Glutamatergic neuron (in vitro differentiated cells): ENCODE measurements at regions not wholly inside any gene's neighbourhood (a gene's known extent, or its start where the extent isn't known, plus 50 kb on each side); places are given as distances from the start of the nearest gene placed in this dataset.

ENCODE experiments used
- DNase-seq: peaks from one replicate; pipeline ENCODE4 v3.0.0; 2022
- H3K27ac Mint-ChIP-seq: one replicate; pipeline ENCODE4 v1.8.0; 2020; ENCODE audit warnings: mild to moderate bottlenecking, mixed read lengths, inconsistent platforms; ENCODE audit not compliant: unreplicated experiment
- H3K27me3 Mint-ChIP-seq: one replicate; pipeline ENCODE4 v1.8.0; 2020; ENCODE audit warnings: mild to moderate bottlenecking, moderate library complexity, mixed read lengths, inconsistent platforms; ENCODE audit not compliant: unreplicated experiment
- H3K36me3 Mint-ChIP-seq: one replicate; pipeline ENCODE4 v1.8.0; 2020; ENCODE audit warnings: mild to moderate bottlenecking, mixed read lengths, inconsistent platforms; ENCODE audit not compliant: unreplicated experiment
- H3K4me1 Mint-ChIP-seq: one replicate; pipeline ENCODE4 v1.8.0; 2020; ENCODE audit warnings: mild to moderate bottlenecking, low read depth, mixed read lengths, inconsistent platforms; ENCODE audit not compliant: unreplicated experiment
- H3K4me3 Mint-ChIP-seq: one replicate; pipeline ENCODE4 v1.8.0; 2020; ENCODE audit warnings: mild to moderate bottlenecking, mixed read lengths, inconsistent platforms; ENCODE audit not compliant: unreplicated experiment
- H3K9me3 Mint-ChIP-seq: one replicate; pipeline ENCODE4 v1.8.0; 2020; ENCODE audit warnings: mild to moderate bottlenecking, moderate library complexity, mixed read lengths, inconsistent platforms; ENCODE audit not compliant: unreplicated experiment
- CTCF ChIP-seq: fragments of 200-600 bp; sonication (generic); IDR thresholded peaks from one replicate; pipeline ENCODE4 v1.5.0; 2021; ENCODE audit not compliant: partially characterized antibody, unreplicated experiment

- no peaks in the 10 kb centered on the region for H3K36me3 Mint-ChIP-seq
- no peak for TF ChIP-seq CTCF
- H3K4me1 Mint-ChIP-seq: no peaks in the 10 kb centered on the region
- no peak overlapping the region for H3K4me3 Mint-ChIP-seq
- H3K9me3 Mint-ChIP-seq: no peaks in the 10 kb centered on the region
- no peak overlapping the region for H3K27ac Mint-ChIP-seq
- no peaks in the 10 kb centered on the region for H3K27me3 Mint-ChIP-seq
- no peak for DNase-seq
These were observed 298.6 kb upstream of the TMTC1 start for GRCh38 chr12:30082381-30082780.

- Mint-ChIP-seq H3K27me3 (no peaks in the 10 kb centered on the region), H3K4me3 (no peak overlapping the region), H3K27ac (no peak overlapping the region), H3K4me1 (no peaks in the 10 kb centered on the region), H3K36me3 (no peaks in the 10 kb centered on the region), H3K9me3 (no peaks in the 10 kb centered on the region)
- DNase-seq: no peak
- no peak for TF ChIP-seq CTCF
These were observed 291.2 kb upstream of the TMTC1 start for GRCh38 chr12:30074916-30075315.

- Mint-ChIP-seq H3K4me3 (no peak overlapping the region), H3K36me3 (no peaks in the 10 kb centered on the region), H3K9me3 (no peaks in the 10 kb centered on the region)
These were observed 289.1 kb upstream of the TMTC1 start for GRCh38 chr12:30072824-30073223.

GRCh38 chr12:30067146-30067545 lies 283.4 kb upstream of the TMTC1 start:
- Mint-ChIP-seq H3K9me3 (no peaks in the 10 kb centered on the region), H3K4me1 (no peaks in the 10 kb centered on the region), H3K4me3 (no peak overlapping the region), H3K27ac (no peak overlapping the region), H3K27me3 (no peaks in the 10 kb centered on the region), H3K36me3 (no peaks in the 10 kb centered on the region)
- TF ChIP-seq CTCF: no peak
- no peak for DNase-seq

More at GRCh38 chr12:30072824-30073223, 289.1 kb upstream of the TMTC1 start:
- Mint-ChIP-seq H3K27me3 (no peaks in the 10 kb centered on the region), H3K4me1 (no peaks in the 10 kb centered on the region), H3K27ac (no peak overlapping the region)
- no peak for DNase-seq
- TF ChIP-seq CTCF: no peak

GRCh38 chr12:30064906-30065305 lies 281.2 kb upstream of the TMTC1 start:
- DNase-seq: no peak
- no peaks in the 10 kb centered on the region for H3K4me1 Mint-ChIP-seq
- no peak for TF ChIP-seq CTCF
- H3K27ac Mint-ChIP-seq: no peak overlapping the region
- no peak overlapping the region for H3K4me3 Mint-ChIP-seq
- no peaks in the 10 kb centered on the region for H3K36me3 Mint-ChIP-seq
- no peaks in the 10 kb centered on the region for H3K27me3 Mint-ChIP-seq
- no peaks in the 10 kb centered on the region for H3K9me3 Mint-ChIP-seq
